ENCODE measurements at regions not wholly inside any gene's neighbourhood (a gene's known extent, or its start where the extent isn't known, plus 50 kb on each side); places are given as distances from the start of the nearest gene placed in this dataset.

- no peak overlapping the region for H3K4me3 ChIP-seq (ENCODE audit: low read depth, low read length)
- DNase-seq (ENCODE audit: low read depth), result no peak
- TF ChIP-seq CTCF (IDR thresholded peaks at IDR 0.05; ENCODE audit: low read depth, low read length, missing control alignments), result no peak
Observed at GRCh38 chr4:3868211-3869173, 102.3 kb downstream of the ADRA2C start.

GRCh38 chr4:3869174-3869572 is 103.0 kb downstream of the ADRA2C start:
- no peak for TF ChIP-seq CTCF (IDR thresholded peaks at IDR 0.05; ENCODE audit: low read depth, low read length, missing control alignments)
- no peak for DNase-seq (ENCODE audit: low read depth)
- no peak overlapping the region for H3K4me3 ChIP-seq (ENCODE audit: low read depth, low read length)

DNA sequence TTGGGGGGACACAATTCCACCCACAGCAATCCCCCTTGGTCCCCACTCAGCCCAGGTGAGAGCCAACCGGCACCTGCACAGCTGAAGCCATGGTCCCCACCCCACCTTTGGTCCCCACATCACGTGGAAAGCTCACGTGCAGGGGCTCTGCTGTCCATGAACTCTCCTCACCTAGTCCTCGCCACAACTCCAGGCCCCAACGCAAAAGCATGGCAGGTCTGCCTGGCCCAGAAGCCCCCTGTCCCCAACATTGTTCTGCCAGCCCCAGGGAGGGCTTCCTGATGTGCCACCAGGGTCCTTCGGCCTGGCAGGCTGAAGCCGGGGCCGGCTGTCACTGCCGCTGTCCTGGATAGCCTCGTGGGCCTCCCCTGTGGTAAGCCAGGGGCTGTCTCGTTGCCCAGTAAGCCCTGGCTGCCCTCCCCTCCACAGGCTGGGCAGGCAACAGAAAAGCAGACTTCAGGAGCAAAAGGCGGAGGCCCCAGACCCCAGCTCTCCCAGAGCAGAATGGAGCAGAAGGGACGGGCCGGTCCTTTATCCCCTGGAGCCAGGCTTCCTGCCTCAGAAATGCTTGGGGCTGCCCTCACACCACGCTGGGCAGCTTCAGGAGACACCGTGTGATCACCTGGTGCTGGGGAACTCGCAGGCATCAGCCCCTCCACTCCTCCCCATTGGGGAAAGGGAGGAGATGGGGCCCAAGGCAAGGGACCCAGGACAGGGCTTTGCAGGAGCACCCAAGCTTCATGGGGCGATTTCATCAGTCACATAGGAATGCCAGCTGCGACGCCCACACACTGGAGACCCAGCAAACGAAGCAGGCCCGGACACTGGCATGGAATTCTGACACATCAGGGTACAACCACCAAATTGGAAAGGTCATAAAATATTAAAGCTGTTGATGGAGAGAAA is 103.7 kb downstream of the ADRA2C start:
- no peak for TF ChIP-seq CTCF (IDR thresholded peaks at IDR 0.05; ENCODE audit: low read depth, low read length, missing control alignments)
- no peak for DNase-seq (ENCODE audit: low read depth)
- no peak overlapping the region for H3K4me3 ChIP-seq (ENCODE audit: low read depth, low read length)

- no peak overlapping the region for H3K4me3 ChIP-seq (ENCODE audit: low read depth, low read length)
- no peak for TF ChIP-seq CTCF (IDR thresholded peaks at IDR 0.05; ENCODE audit: low read depth, low read length, missing control alignments)
- DNase-seq (ENCODE audit: low read depth), result no peak
Observed at GRCh38 chr4:3870567-3870962, 104.4 kb downstream of the ADRA2C start.

- TF ChIP-seq CTCF (IDR thresholded peaks at IDR 0.05; ENCODE audit: low read depth, low read length, missing control alignments), result no peak
- H3K4me3 ChIP-seq (ENCODE audit: low read depth, low read length), result no peak overlapping the region
- no peak for DNase-seq (ENCODE audit: low read depth)
Observed at GRCh38 chr4:3871181-3871852, 105.1 kb downstream of the ADRA2C start.

DNA sequence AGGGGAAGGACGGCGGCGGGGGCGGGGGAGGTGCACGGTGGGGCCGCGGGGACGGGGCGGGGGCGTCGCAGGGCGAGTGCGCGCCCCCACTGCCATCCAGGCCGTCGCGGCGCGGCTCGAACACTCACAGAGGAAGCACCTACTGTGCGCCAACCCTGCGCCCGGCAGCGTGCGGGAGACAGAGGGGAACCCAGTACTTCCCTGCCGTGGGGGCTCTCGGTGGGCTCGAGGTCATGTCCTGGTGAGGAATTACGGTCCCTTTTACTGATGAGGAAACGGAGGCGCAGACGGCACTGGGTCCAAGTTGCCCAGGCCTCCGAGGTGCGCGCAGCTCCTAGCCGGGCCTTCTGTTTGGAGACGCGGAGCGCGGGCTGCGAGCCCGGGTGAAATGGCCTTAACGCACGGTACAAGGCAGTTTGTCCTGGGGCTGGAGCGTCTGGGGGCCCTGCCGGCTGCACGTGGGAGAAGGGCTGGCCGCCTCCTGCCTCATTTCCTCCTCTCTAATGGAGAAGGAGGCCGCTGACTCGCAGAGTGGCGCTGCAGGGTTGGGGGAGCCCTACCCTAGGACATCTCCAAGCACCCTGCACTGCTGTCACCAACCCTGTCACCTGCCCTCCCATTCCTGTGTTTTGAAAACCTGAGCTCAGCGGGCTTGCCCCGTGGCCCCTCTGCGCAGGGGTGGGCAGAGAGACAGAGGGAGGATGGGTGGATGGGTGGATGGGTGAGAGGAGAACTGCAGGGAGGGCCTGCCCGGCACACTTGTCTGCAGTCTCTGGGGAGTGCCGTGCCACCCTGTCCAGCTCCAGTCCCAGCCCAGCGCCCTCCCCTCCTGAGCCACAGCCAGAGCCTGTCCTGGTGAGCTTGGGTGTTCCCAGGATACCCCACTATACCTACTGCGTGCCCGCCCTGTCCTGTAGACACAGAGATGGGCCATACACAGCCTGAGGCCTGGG is 106.0 kb downstream of the ADRA2C start:
- DNase-seq (ENCODE audit: low read depth), result no peak
- TF ChIP-seq CTCF (IDR thresholded peaks at IDR 0.05; ENCODE audit: low read depth, low read length, missing control alignments), result no peak
- no peak overlapping the region for H3K4me3 ChIP-seq (ENCODE audit: low read depth, low read length)
